ENCODE measurements at regions not wholly inside any gene's neighbourhood (a gene's known extent, or its start where the extent isn't known, plus 50 kb on each side); places are given as distances from the start of the nearest gene placed in this dataset.
"Not testable (repeated sequence)": the region's sequence is repeated elsewhere in the genome, so short reads cannot be mapped to it uniquely, and the experiment has no call there.

GRCh38 chr4:72767618-72768302, 198.7 kb upstream of the ADAMTS3 start:
- Histone ChIP-seq H3K4me3 (no peak overlapping the region), H3K4me1 (no peaks in the 10 kb centered on the region), H3K27ac (no peak overlapping the region), H3K36me3 (no peaks in the 10 kb centered on the region), H3K27me3 (no peaks in the 10 kb centered on the region), H3K9me3 (no peaks in the 10 kb centered on the region)
- intact Hi-C loops (cut with DNase I): no loop called here
- no peak for DNase-seq (ENCODE audit: extremely low spot score in 2 of 2)
- TF ChIP-seq POLR2A (IDR thresholded peaks at IDR 0.05) (no peak), POLR2AphosphoS5 (IDR thresholded peaks at IDR 0.05; ENCODE audit: insufficient read depth in 1 of 2, low read depth in 1 of 2) (no peak), CTCF (IDR thresholded peaks at IDR 0.05) (no peak)

- H3K36me3 ChIP-seq; H3K4me1 ChIP-seq; H3K27me3 ChIP-seq; H3K27ac ChIP-seq; DNase-seq (ENCODE audit: extremely low spot score in 2 of 2); intact Hi-C loops (cut with DNase I); H3K4me3 ChIP-seq; H3K9me3 ChIP-seq: not testable (repeated sequence)
Observed at GRCh38 chr4:72765788-72766187, 196.8 kb upstream of the ADAMTS3 start.

- Histone ChIP-seq H3K4me1 (no peaks in the 10 kb centered on the region), H3K27ac (no peak overlapping the region), H3K9me3 (no peaks in the 10 kb centered on the region), H3K36me3 (no peaks in the 10 kb centered on the region), H3K4me3 (no peak overlapping the region), H3K27me3 (no peaks in the 10 kb centered on the region)
- no peak for DNase-seq (ENCODE audit: extremely low spot score in 2 of 2)
- no peak for TF ChIP-seq POLR2AphosphoS5 (IDR thresholded peaks at IDR 0.05; ENCODE audit: insufficient read depth in 1 of 2, low read depth in 1 of 2)
- intact Hi-C loops (cut with DNase I): no loop called here
Observed at GRCh38 chr4:72761368-72762038, 192.5 kb upstream of the ADAMTS3 start.

GRCh38 chr4:72753414-72753813, 184.4 kb upstream of the ADAMTS3 start:
- H3K27ac ChIP-seq; H3K36me3 ChIP-seq; H3K4me3 ChIP-seq; H3K27me3 ChIP-seq; DNase-seq (ENCODE audit: extremely low spot score in 2 of 2); intact Hi-C loops (cut with DNase I); H3K9me3 ChIP-seq; H3K4me1 ChIP-seq: not testable (repeated sequence)

- no peaks in the 10 kb centered on the region for H3K9me3 ChIP-seq
- no peaks in the 10 kb centered on the region for H3K36me3 ChIP-seq
- no peak for DNase-seq (ENCODE audit: extremely low spot score in 2 of 2)
- TF ChIP-seq CTCF (IDR thresholded peaks at IDR 0.05) (no peak), POLR2AphosphoS5 (IDR thresholded peaks at IDR 0.05; ENCODE audit: insufficient read depth in 1 of 2, low read depth in 1 of 2) (no peak), POLR2A (IDR thresholded peaks at IDR 0.05) (no peak)
- H3K4me3 ChIP-seq: no peak overlapping the region
- H3K4me1 ChIP-seq: no peaks in the 10 kb centered on the region
- H3K27me3 ChIP-seq: no peaks in the 10 kb centered on the region
- intact Hi-C loops (cut with DNase I): no loop called here
- no peak overlapping the region for H3K27ac ChIP-seq
Observed at GRCh38 chr4:72744103-72744725, 175.2 kb upstream of the ADAMTS3 start.

GRCh38 chr4:72743078-72743477, 174.1 kb upstream of the ADAMTS3 start:
- Histone ChIP-seq H3K36me3 (no peaks in the 10 kb centered on the region), H3K27me3 (no peaks in the 10 kb centered on the region), H3K4me3 (no peak overlapping the region), H3K9me3 (no peaks in the 10 kb centered on the region), H3K4me1 (no peaks in the 10 kb centered on the region), H3K27ac (no peak overlapping the region)
- no peak for DNase-seq (ENCODE audit: extremely low spot score in 2 of 2)
- intact Hi-C loops (cut with DNase I): no loop called here
- TF ChIP-seq CTCF (IDR thresholded peaks at IDR 0.05) (no peak), POLR2A (IDR thresholded peaks at IDR 0.05) (no peak)
